Colonic mucosa (tissue), 4 donors: ENCODE measurements at regions not wholly inside any gene's neighbourhood (a gene's known extent, or its start where the extent isn't known, plus 50 kb on each side); places are given as distances from the start of the nearest gene placed in this dataset.

ENCODE experiments used
- DNase-seq: peaks from one replicate; pipeline ENCODE4 v3.0.0-alpha.2; 2020
- H3K27ac ChIP-seq: fragments of 200-600 bp; one replicate; pipeline ENCODE4 v1.8.0; 2021
- H3K27me3 ChIP-seq: fragments of 200-600 bp; one replicate; pipeline ENCODE4 v1.8.0; 2021
- H3K36me3 ChIP-seq: fragments of 200-600 bp; one replicate; pipeline ENCODE4 v1.8.0; 2021
- H3K4me1 ChIP-seq: fragments of 200-600 bp; one replicate; pipeline ENCODE4 v1.8.0; 2021; ENCODE audit warnings: mild to moderate bottlenecking
- H3K4me3 ChIP-seq: fragments of 200-600 bp; one replicate; pipeline ENCODE4 v1.8.0; 2021
- H3K9ac ChIP-seq, 2 donors: one replicate each; pipeline ENCODE4 v1.7.0; 2013; ENCODE audit warnings: control low read depth in 2 of 2, low read depth in 2 of 2, low read length in 2 of 2
- H3K9me3 ChIP-seq: fragments of 200-600 bp; one replicate; pipeline ENCODE4 v1.8.0; 2021
- intact Hi-C: fragments of 100-400 bp; cut with DNase I; formaldehyde crosslinking; loops from one replicate; pipeline ENCODE4 v1.14.1; 2022
- TF ChIP-seq, protein P1 (sequence below): fragments of 200-600 bp; IDR thresholded peaks from one replicate; pipeline ENCODE4 v1.8.0; 2022; ENCODE audit warnings: antibody characterized with exemption, mild to moderate bottlenecking
- donor health status: healthy.
- donor health status: DM: no; HTN: no; CAD: no.
- donor health status: DM: no; HTN: no; CAD: no.

DNA sequence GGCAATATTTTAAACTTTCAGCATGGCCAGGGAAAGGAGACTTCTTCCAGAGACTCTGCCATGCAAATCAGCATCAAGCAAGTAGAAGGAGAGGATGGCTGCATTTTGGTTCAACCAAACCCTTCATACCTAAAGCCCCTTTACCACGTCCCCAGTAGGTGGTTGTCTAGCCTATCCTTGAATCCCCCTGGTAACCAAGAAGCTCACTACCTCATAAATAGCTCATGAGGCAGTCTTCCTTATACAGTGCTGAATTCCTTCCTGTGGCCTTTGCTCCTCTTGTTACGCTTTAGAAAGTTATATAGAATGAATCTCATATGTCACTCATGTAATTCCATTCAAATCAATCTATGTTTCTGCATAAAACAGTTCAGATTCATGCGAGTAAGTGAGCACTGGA is 289.5 kb upstream of the SLC30A5 start:
- H3K27ac ChIP-seq: no peak overlapping the region
- no peak overlapping the region for H3K9ac ChIP-seq
- intact Hi-C loops: no loop called here
- H3K36me3 ChIP-seq: no peaks in the 10 kb centered on the region
- DNase-seq: no peak
- TF ChIP-seq, protein P1, sequence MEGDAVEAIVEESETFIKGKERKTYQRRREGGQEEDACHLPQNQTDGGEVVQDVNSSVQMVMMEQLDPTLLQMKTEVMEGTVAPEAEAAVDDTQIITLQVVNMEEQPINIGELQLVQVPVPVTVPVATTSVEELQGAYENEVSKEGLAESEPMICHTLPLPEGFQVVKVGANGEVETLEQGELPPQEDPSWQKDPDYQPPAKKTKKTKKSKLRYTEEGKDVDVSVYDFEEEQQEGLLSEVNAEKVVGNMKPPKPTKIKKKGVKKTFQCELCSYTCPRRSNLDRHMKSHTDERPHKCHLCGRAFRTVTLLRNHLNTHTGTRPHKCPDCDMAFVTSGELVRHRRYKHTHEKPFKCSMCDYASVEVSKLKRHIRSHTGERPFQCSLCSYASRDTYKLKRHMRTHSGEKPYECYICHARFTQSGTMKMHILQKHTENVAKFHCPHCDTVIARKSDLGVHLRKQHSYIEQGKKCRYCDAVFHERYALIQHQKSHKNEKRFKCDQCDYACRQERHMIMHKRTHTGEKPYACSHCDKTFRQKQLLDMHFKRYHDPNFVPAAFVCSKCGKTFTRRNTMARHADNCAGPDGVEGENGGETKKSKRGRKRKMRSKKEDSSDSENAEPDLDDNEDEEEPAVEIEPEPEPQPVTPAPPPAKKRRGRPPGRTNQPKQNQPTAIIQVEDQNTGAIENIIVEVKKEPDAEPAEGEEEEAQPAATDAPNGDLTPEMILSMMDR: no peak
- H3K4me3 ChIP-seq: no peak overlapping the region
- no peaks in the 10 kb centered on the region for H3K9me3 ChIP-seq
- H3K4me1 ChIP-seq: no peaks in the 10 kb centered on the region
- no peaks in the 10 kb centered on the region for H3K27me3 ChIP-seq

DNA sequence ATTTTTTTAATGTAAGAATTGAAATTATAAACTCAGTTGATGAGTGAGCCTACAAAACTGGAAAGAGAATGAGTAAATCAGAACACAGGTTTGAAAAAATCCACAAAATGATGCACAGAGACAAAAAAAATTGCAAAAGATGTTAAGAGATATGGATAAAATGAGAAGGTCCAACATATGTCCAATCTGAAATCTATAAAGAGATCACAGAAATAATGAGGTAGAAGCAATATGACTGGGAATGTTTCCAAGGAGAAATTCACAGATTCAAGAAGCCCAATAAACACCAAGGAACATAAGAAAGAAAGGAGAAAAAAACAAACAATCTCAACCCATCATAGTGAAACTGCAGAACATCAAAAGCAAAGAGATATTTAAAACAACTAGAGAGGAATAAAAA is 288.4 kb upstream of the SLC30A5 start:
- Histone ChIP-seq H3K4me1 (no peaks in the 10 kb centered on the region), H3K9me3 (no peaks in the 10 kb centered on the region), H3K9ac (no peak overlapping the region), H3K27me3 (no peaks in the 10 kb centered on the region), H3K4me3 (no peak overlapping the region), H3K27ac (no peak overlapping the region), H3K36me3 (no peaks in the 10 kb centered on the region)
- DNase-seq: no peak
- TF ChIP-seq, protein P1: no peak
- intact Hi-C loops: no loop called here

DNA sequence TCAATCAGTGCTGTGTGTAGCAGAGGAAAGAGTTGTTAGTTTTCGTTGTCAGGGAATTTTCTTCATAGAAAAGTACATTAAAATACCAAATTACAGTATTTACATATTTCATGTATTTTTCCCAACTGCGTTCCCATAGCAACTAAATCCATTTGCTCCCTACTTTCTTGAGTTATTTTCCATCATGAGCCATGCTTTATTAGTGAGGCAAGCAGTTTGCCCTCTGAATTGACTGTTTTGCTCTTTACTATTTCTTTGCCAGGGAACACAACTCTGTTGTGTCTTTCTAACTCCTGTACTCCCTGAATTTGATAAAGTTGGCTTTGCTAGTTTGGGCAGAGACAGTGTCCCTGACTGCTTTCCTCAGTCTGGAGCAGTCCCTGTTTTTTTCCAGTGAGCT is 276.2 kb upstream of the SLC30A5 start:
- intact Hi-C loops: no loop called here
- Histone ChIP-seq H3K4me3 (no peak overlapping the region), H3K9me3 (no peaks in the 10 kb centered on the region), H3K9ac (no peak overlapping the region), H3K27me3 (no peaks in the 10 kb centered on the region), H3K4me1 (no peaks in the 10 kb centered on the region), H3K36me3 (no peaks in the 10 kb centered on the region), H3K27ac (no peak overlapping the region)
- no peak for DNase-seq
- TF ChIP-seq, protein P1: no peak

DNA sequence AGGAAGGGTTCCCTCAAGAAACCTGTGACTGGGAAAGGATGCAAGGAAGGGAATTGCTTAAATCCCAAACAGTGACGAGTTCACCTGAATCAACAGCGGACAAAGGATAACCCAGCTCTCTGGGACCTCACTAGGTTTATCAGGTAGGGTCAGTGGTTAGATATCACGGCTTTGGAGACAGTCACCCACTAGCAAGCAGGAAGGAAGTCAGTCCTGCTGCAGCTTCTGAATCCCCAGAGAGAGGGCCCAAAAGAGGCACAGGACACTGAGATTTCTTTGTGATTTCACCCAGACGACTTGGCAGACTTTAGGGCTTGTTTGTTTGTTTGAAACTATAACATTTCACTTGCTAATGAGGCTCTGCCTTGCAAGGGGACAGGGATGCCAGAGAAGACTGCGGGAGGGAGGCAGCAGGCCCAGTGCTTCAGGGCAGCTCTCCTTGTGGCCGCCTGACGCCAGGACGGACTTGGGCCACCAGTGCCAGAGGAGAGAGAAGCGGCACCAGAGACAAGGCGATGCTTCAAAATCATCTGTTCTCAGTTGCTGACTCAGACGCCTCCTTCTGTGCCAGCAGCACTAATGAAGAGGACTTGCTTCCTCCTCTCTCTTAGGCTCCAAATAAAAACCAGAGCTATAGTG is 275.6 kb upstream of the SLC30A5 start:
- Histone ChIP-seq H3K27ac (no peak overlapping the region), H3K27me3 (no peaks in the 10 kb centered on the region), H3K9ac (no peak overlapping the region), H3K4me1 (no peaks in the 10 kb centered on the region), H3K9me3 (no peaks in the 10 kb centered on the region), H3K36me3 (no peaks in the 10 kb centered on the region), H3K4me3 (no peak overlapping the region)
- TF ChIP-seq, protein P1: no peak
- no peak for DNase-seq
- intact Hi-C loops: no loop called here

DNA sequence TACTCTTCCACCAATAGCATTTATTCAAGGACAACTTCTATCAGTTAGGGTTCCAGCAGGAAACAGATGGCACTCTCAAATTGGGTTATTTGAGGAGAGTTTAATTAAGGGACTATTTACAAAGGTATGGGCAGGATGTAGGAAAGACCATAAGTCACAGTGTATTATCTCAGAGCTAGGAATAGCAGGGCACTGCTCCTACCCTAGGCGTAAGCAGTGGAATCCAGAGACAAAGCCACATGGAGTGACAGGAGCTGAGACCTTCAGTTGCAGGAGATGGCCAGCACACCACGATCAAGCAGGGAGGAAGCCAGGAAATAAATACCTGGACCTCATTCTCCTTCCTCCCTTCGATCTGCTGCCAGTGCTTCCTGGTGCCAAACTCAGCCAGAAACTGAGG is 274.9 kb upstream of the SLC30A5 start:
- no peak for DNase-seq
- Histone ChIP-seq H3K27me3 (no peaks in the 10 kb centered on the region), H3K36me3 (no peaks in the 10 kb centered on the region), H3K9me3 (no peaks in the 10 kb centered on the region), H3K4me1 (no peaks in the 10 kb centered on the region), H3K4me3 (no peak overlapping the region), H3K27ac (no peak overlapping the region), H3K9ac (no peak overlapping the region)
- TF ChIP-seq, protein P1: no peak
- intact Hi-C loops: no loop called here
